Keratinocyte (primary cell): ENCODE measurements at regions not wholly inside any gene's neighbourhood (a gene's known extent, or its start where the extent isn't known, plus 50 kb on each side); places are given as distances from the start of the nearest gene placed in this dataset.
A peak's percentile ranks its signal among the peaks of the same experiment; 100 is the strongest.

Source experiments
- DNase-seq: peaks from one replicate; pipeline ENCODE4 v3.0.0-alpha.2; 2011; ENCODE audit warnings: low read depth, missing footprints, low spot score
- FAIRE-seq: peaks from 2 replicates; lab custom pipeline; 2011; peaks lifted over from hg19 to GRCh38; lab: Jason Lieb, UNC
- H2AFZ ChIP-seq: 2 replicates; pipeline ENCODE4 v1.6.0; 2012; ENCODE audit warnings: low read length, control low read depth, inconsistent platforms; ENCODE audit not compliant: control insufficient read depth
- H3K27ac ChIP-seq: 2 replicates; pipeline ENCODE4 v1.5.1; 2011; ENCODE audit warnings: low read length; ENCODE audit not compliant: control insufficient read depth, insufficient read depth
- H3K27me3 ChIP-seq: 3 replicates; pipeline ENCODE4 v1.6.0; 2011; ENCODE audit warnings: low read length; ENCODE audit not compliant: control insufficient read depth, insufficient read depth; ENCODE audit errors: extremely low read depth
- H3K36me3 ChIP-seq, 2 experiments: 2 replicates in 1 of 2; 3 replicates in 1 of 2; pipeline ENCODE4 v1.5.1; 2011; ENCODE audit warnings: low read length in 2 of 2, mild to moderate bottlenecking in 1 of 2; ENCODE audit not compliant: control insufficient read depth in 2 of 2, insufficient read depth in 2 of 2; ENCODE audit errors: extremely low read depth in 1 of 2
- H3K4me1 ChIP-seq: 3 replicates; pipeline ENCODE4 v1.5.1; 2011; ENCODE audit warnings: low read length; ENCODE audit not compliant: control insufficient read depth, insufficient read depth; ENCODE audit errors: extremely low read depth
- H3K4me2 ChIP-seq: 3 replicates; pipeline ENCODE4 v1.6.0; 2011; ENCODE audit warnings: low read depth, low read length; ENCODE audit not compliant: control insufficient read depth, insufficient read depth; ENCODE audit errors: extremely low read depth
- H3K4me3 ChIP-seq, 3 experiments: fragments of 200-600 bp in 1 of 3; sonication (generic) in 1 of 3; 2 replicates in 2 of 3; 3 replicates in 1 of 3; pipeline ENCODE4 v1.5.1; 2011 to 2016; ENCODE audit warnings: low read length in 3 of 3, mild to moderate bottlenecking in 3 of 3, control low read depth in 2 of 3, inconsistent platforms in 1 of 3, low read depth in 1 of 3, mixed read lengths in 1 of 3, mixed run types in 1 of 3, moderate library complexity in 1 of 3; ENCODE audit not compliant: control insufficient read depth in 2 of 3, insufficient read depth in 2 of 3; ENCODE audit errors: extremely low read depth in 1 of 3
- H3K79me2 ChIP-seq: 2 replicates; pipeline ENCODE4 v1.6.0; 2012; ENCODE audit warnings: low read length; ENCODE audit not compliant: control insufficient read depth, insufficient read depth
- H3K9ac ChIP-seq: 3 replicates; pipeline ENCODE4 v1.6.0; 2011; ENCODE audit warnings: low read length; ENCODE audit not compliant: control insufficient read depth, insufficient read depth; ENCODE audit errors: extremely low read depth
- H3K9me1 ChIP-seq: 3 replicates; pipeline ENCODE4 v1.6.0; 2011; ENCODE audit warnings: low read length; ENCODE audit not compliant: control insufficient read depth, insufficient read depth; ENCODE audit errors: extremely low read depth
- H3K9me3 ChIP-seq: 2 replicates; pipeline ENCODE4 v1.5.1; 2012; ENCODE audit warnings: low read depth, low read length; ENCODE audit not compliant: control insufficient read depth
- H4K20me1 ChIP-seq: 3 replicates; pipeline ENCODE4 v1.6.0; 2011; ENCODE audit warnings: low read length; ENCODE audit not compliant: control insufficient read depth, insufficient read depth; ENCODE audit errors: extremely low read depth
- CTCF ChIP-seq, 3 experiments: IDR thresholded peaks in 1 of 3; conservative IDR thresholded peaks in 1 of 3; optimal IDR thresholded peaks in 1 of 3; 2 replicates in 2 of 3; 3 replicates in 1 of 3; pipeline versions ENCODE3 to v1.5.1; 2011; ENCODE audit warnings: low read length in 3 of 3, mild to moderate bottlenecking in 3 of 3, moderate library complexity in 2 of 3, control low read depth in 1 of 3, inconsistent platforms in 1 of 3; ENCODE audit not compliant: insufficient read depth in 2 of 3; ENCODE audit errors: extremely low read depth in 1 of 3
- EZH2 ChIP-seq: IDR thresholded peaks from one replicate; pipeline ENCODE4 v1.6.1; 2012; ENCODE audit warnings: inconsistent platforms, mild to moderate bottlenecking, low read length, moderate library complexity
- dilution Hi-C: fragments of 300-500 bp; cut with MboI; formaldehyde crosslinking; loops from one replicate; pipeline ENCODE4 v1.7.0; 2020; ENCODE audit warnings: low sequenced_read_pairs; ENCODE audit not compliant: extremely low pct_ligation_motif_present

- TF ChIP-seq EZH2 (no peak), CTCF (optimal IDR thresholded peaks at IDR 0.05 in 1 of 3, IDR thresholded peaks at IDR 0.05 in 1 of 3, conservative IDR thresholded peaks at IDR 0.05 in 1 of 3; ENCODE audit: extremely low read depth in 1 of 3, insufficient read depth in 2 of 3, low read length in 3 of 3) (no peak)
- H3K9me1 ChIP-seq: no peaks in the 10 kb centered on the region
- no peaks in the 10 kb centered on the region for H3K79me2 ChIP-seq
- no peaks in the 10 kb centered on the region for H3K9me3 ChIP-seq
- H3K27ac ChIP-seq: no peak overlapping the region
- FAIRE-seq (peak; percentile 71), DNase-seq (no peak)
- no peak overlapping the region for H3K9ac ChIP-seq
- peak overlapping the region; percentile 58 for H3K4me2 ChIP-seq
- H3K27me3 ChIP-seq: no peaks in the 10 kb centered on the region
- H4K20me1 ChIP-seq: no peaks in the 10 kb centered on the region
- peaks cover 21% of the 10 kb centered on the region for H3K4me1 ChIP-seq
- dilution Hi-C loops: no loop called here
- peak overlapping the region in 1 of 3 experiments; percentile 34 for H3K4me3 ChIP-seq
- no peaks in the 10 kb centered on the region for H3K36me3 ChIP-seq
- H2AFZ ChIP-seq: no peak overlapping the region
Observed at GRCh38 chr13:65913173-65913572, 1317.0 kb downstream of the PCDH9 start.

DNA sequence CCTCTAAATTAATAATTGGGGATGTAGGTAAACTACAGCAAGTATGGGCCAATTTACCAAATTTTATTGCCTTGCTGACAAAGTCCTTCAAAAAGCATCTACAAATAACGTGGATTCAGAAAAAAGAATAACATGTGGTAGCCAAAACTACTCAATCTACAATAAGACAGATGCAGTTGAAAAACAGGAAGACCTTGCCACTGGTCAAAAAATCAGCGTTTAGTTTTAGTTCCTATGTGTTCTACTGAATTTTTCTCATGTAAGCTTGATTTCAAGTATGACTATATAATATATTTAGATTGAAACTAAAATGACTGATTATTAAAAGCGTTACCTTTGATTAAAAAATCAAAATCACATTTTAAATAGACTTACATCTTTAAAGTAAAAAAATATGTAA is 1317.6 kb downstream of the PCDH9 start:
- dilution Hi-C loops: no loop called here

More for the DNA sequence above, 1317.6 kb downstream of the PCDH9 start:
- DNase-seq (no peak), FAIRE-seq (no peak)
- H2AFZ ChIP-seq: no peak overlapping the region
- H3K36me3 ChIP-seq: no peaks in the 10 kb centered on the region
- H3K4me3 ChIP-seq: no peak overlapping the region
- no peak overlapping the region for H3K9ac ChIP-seq
- no peaks in the 10 kb centered on the region for H3K9me1 ChIP-seq
- TF ChIP-seq EZH2 (no peak), CTCF (optimal IDR thresholded peaks at IDR 0.05 in 1 of 3, IDR thresholded peaks at IDR 0.05 in 1 of 3, conservative IDR thresholded peaks at IDR 0.05 in 1 of 3; ENCODE audit: extremely low read depth in 1 of 3, insufficient read depth in 2 of 3, low read length in 3 of 3) (no peak)
- no peaks in the 10 kb centered on the region for H3K9me3 ChIP-seq
- no peaks in the 10 kb centered on the region for H4K20me1 ChIP-seq
- H3K27ac ChIP-seq: no peak overlapping the region
- no peaks in the 10 kb centered on the region for H3K27me3 ChIP-seq
- H3K4me1 ChIP-seq: peaks cover 22% of the 10 kb centered on the region
- H3K4me2 ChIP-seq: peak overlapping the region; percentile 58
- no peaks in the 10 kb centered on the region for H3K79me2 ChIP-seq
